Muscle of leg (tissue), 3 donors: ENCODE measurements at regions not wholly inside any gene's neighbourhood (a gene's known extent, or its start where the extent isn't known, plus 50 kb on each side); places are given as distances from the start of the nearest gene placed in this dataset.

Source experiments
- DNase-seq: peaks from one replicate; pipeline ENCODE4 v3.0.0; 2013
- H3K27ac ChIP-seq: one replicate; pipeline ENCODE4 v1.5.1; 2013; ENCODE audit warnings: mild to moderate bottlenecking, low read length, control low read depth
- H3K27me3 ChIP-seq: one replicate; pipeline ENCODE4 v1.6.1; 2013; ENCODE audit warnings: low read length; ENCODE audit not compliant: control insufficient read depth, insufficient read depth
- H3K36me3 ChIP-seq: one replicate; pipeline ENCODE4 v1.6.1; 2013; ENCODE audit warnings: low read length; ENCODE audit not compliant: control insufficient read depth, insufficient read depth
- H3K4me1 ChIP-seq: one replicate; pipeline ENCODE4 v1.6.1; 2013; ENCODE audit warnings: low read length; ENCODE audit not compliant: control insufficient read depth, insufficient read depth
- H3K4me3 ChIP-seq: one replicate; pipeline ENCODE4 v1.5.1; 2013; ENCODE audit warnings: low read length, control low read depth
- H3K9me3 ChIP-seq: replicated peaks from 2 replicates; pipeline ENCODE4 v1.6.1; 2013; ENCODE audit warnings: low read depth, low read length; ENCODE audit not compliant: control insufficient read depth
- WGBS: methylation state at CpG from one replicate; pipeline ENCODE4 v1.1.5; 2013; ENCODE audit warnings: missing lambda C conversion rate; ENCODE audit not compliant: insufficient coverage; 5-methylcytosine and 5-hydroxymethylcytosine counted together

DNA sequence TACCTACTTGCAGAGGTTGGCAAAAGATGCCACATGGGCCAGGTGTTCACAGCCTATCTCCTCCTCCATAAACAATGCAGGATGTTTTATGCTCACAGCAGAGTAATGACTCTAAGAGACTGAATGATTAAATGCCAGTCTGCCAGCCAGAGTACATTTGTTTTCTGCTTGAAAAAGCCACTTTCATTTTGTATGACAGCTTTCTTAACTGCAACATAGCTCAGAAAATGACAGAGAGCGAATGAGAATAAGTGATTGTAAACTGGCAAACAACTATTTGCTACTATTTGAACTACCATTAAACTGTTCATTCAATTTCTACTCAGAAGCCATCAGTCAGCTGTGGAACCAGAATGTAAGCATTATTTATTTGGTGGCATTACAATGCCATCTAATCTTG lies 50.6 kb upstream of the DCC start:
- DNase-seq, result no peak
- H3K27ac ChIP-seq, result no peak overlapping the region
- H3K4me3 ChIP-seq, result no peak overlapping the region
- no CpG with 5 or more reads among the region's 1 CpG for WGBS
- H3K9me3 ChIP-seq, result no peaks in the 10 kb centered on the region
- H3K4me1 ChIP-seq, result no peaks in the 10 kb centered on the region
- H3K36me3 ChIP-seq, result no peaks in the 10 kb centered on the region
- no peaks in the 10 kb centered on the region for H3K27me3 ChIP-seq
